A549 (cell line): ENCODE measurements at regions not wholly inside any gene's neighbourhood (a gene's known extent, or its start where the extent isn't known, plus 50 kb on each side); places are given as distances from the start of the nearest gene placed in this dataset.

Source experiments
- CBX2 ChIP-seq: fragments of 200-600 bp; sonication (generic); IDR thresholded peaks from 2 replicates; pipeline ENCODE4 v1.6.1; 2016; ENCODE audit warnings: low read depth, mild to moderate bottlenecking, borderline replicate concordance
- HDAC2 ChIP-seq: fragments of 200-600 bp; sonication (generic); IDR thresholded peaks from 2 replicates; pipeline ENCODE4 v1.6.1; 2016
- MAZ ChIP-seq: fragments of 150-350 bp; IDR thresholded peaks from 2 replicates; pipeline ENCODE4 v1.6.1; 2014; ENCODE audit warnings: antibody characterized with exemption, low read depth, low read length, borderline replicate concordance
- PHF8 ChIP-seq: fragments of 200-600 bp; sonication (generic); IDR thresholded peaks from 2 replicates; pipeline ENCODE4 v1.6.1; 2016; ENCODE audit warnings: low read depth, mild to moderate bottlenecking, antibody characterized with exemption, moderate library complexity, borderline replicate concordance
- POLR2A ChIP-seq: IDR thresholded peaks from 2 replicates; pipeline ENCODE4 v1.6.1; 2012; ENCODE audit warnings: mild to moderate bottlenecking, low read length
- POLR2AphosphoS2 ChIP-seq: conservative IDR thresholded peaks from 2 replicates; pipeline ENCODE4 v1.6.1; 2012; ENCODE audit warnings: low read length, improper control_type of control experiment, inconsistent platforms
- RAD21 ChIP-seq, 2 experiments: fragments of >200 bp in 1 of 2; sonication (Bioruptor Twin) in 1 of 2; formaldehyde crosslinking in 1 of 2; IDR thresholded peaks in 1 of 2; conservative IDR thresholded peaks in 1 of 2; 2 replicates in 1 of 2; 3 replicates in 1 of 2; pipeline ENCODE4 v1.6.1; 2012 to 2018; ENCODE audit warnings: inconsistent platforms in 1 of 2
- RFX5 ChIP-seq: fragments of 450-650 bp; IDR thresholded peaks from 2 replicates; pipeline ENCODE4 v1.7.1; 2014; ENCODE audit warnings: antibody characterized with exemption, mild to moderate bottlenecking, moderate library complexity
- TF ChIP-seq, protein P1 (sequence below): fragments of >200 bp; sonication (Bioruptor Twin); formaldehyde crosslinking; IDR thresholded peaks from 3 replicates; pipeline ENCODE4 v1.5.1; 2016

GRCh38 chr5:102130386-102130785 is 165.7 kb downstream of the SLCO4C1 start:
- TF ChIP-seq, protein P1, sequence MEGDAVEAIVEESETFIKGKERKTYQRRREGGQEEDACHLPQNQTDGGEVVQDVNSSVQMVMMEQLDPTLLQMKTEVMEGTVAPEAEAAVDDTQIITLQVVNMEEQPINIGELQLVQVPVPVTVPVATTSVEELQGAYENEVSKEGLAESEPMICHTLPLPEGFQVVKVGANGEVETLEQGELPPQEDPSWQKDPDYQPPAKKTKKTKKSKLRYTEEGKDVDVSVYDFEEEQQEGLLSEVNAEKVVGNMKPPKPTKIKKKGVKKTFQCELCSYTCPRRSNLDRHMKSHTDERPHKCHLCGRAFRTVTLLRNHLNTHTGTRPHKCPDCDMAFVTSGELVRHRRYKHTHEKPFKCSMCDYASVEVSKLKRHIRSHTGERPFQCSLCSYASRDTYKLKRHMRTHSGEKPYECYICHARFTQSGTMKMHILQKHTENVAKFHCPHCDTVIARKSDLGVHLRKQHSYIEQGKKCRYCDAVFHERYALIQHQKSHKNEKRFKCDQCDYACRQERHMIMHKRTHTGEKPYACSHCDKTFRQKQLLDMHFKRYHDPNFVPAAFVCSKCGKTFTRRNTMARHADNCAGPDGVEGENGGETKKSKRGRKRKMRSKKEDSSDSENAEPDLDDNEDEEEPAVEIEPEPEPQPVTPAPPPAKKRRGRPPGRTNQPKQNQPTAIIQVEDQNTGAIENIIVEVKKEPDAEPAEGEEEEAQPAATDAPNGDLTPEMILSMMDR = no peak
- TF ChIP-seq RAD21 (conservative IDR thresholded peaks at IDR 0.05 in 1 of 2, IDR thresholded peaks at IDR 0.05 in 1 of 2) = no peak
- no peak for TF ChIP-seq MAZ
- no peak for TF ChIP-seq PHF8
- TF ChIP-seq POLR2A = no peak
- TF ChIP-seq POLR2AphosphoS2 = no peak
- TF ChIP-seq CBX2 = no peak
- TF ChIP-seq RFX5 = no peak
- no peak for TF ChIP-seq HDAC2
